ENCODE measurements at regions not wholly inside any gene's neighbourhood (a gene's known extent, or its start where the extent isn't known, plus 50 kb on each side); places are given as distances from the start of the nearest gene placed in this dataset.

- no peak for TF ChIP-seq POLR2A (IDR thresholded peaks at IDR 0.05)
- TF ChIP-seq, protein P1, sequence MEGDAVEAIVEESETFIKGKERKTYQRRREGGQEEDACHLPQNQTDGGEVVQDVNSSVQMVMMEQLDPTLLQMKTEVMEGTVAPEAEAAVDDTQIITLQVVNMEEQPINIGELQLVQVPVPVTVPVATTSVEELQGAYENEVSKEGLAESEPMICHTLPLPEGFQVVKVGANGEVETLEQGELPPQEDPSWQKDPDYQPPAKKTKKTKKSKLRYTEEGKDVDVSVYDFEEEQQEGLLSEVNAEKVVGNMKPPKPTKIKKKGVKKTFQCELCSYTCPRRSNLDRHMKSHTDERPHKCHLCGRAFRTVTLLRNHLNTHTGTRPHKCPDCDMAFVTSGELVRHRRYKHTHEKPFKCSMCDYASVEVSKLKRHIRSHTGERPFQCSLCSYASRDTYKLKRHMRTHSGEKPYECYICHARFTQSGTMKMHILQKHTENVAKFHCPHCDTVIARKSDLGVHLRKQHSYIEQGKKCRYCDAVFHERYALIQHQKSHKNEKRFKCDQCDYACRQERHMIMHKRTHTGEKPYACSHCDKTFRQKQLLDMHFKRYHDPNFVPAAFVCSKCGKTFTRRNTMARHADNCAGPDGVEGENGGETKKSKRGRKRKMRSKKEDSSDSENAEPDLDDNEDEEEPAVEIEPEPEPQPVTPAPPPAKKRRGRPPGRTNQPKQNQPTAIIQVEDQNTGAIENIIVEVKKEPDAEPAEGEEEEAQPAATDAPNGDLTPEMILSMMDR (IDR thresholded peaks at IDR 0.05): no peak
Measured at GRCh38 chr3:69536306-69537020, 150.6 kb upstream of the FRMD4B start.
